ENCODE measurements at regions not wholly inside any gene's neighbourhood (a gene's known extent, or its start where the extent isn't known, plus 50 kb on each side); places are given as distances from the start of the nearest gene placed in this dataset.

GRCh38 chr7:68438016-68438415 is 1160.3 kb upstream of the AUTS2 start:
- TF ChIP-seq CEBPB (IDR thresholded peaks at IDR 0.05; ENCODE audit: low read depth, low read length) = no peak
- no peak for TF ChIP-seq SUZ12 (IDR thresholded peaks at IDR 0.05; ENCODE audit: low read length)
- no peak for TF ChIP-seq POLR2AphosphoS5 (IDR thresholded peaks at IDR 0.05; ENCODE audit: low read depth, low read length)
- no peak for TF ChIP-seq SP2 (IDR thresholded peaks at IDR 0.05; ENCODE audit: low read length)
- no peak for TF ChIP-seq GABPA (IDR thresholded peaks at IDR 0.05; ENCODE audit: borderline replicate concordance, insufficient read depth, low read length)
- no peak for TF ChIP-seq JUN (IDR thresholded peaks at IDR 0.05; ENCODE audit: low read depth, low read length)
- TF ChIP-seq CTCF (IDR thresholded peaks at IDR 0.05; ENCODE audit: control extremely low read depth in 1 of 3, insufficient read depth in 1 of 3, low read depth in 1 of 3, low read length in 3 of 3) = no peak
- no peak for TF ChIP-seq SAP30 (IDR thresholded peaks at IDR 0.05; ENCODE audit: insufficient read depth, insufficient replicate concordance, low read length)
- no peak for TF ChIP-seq NANOG (IDR thresholded peaks at IDR 0.05; ENCODE audit: insufficient read depth, low read depth, low read length, poor library complexity, severe bottlenecking)
- no peak for TF ChIP-seq POLR2A (IDR thresholded peaks at IDR 0.05; ENCODE audit: control extremely low read depth in 1 of 2, low read depth in 2 of 2, low read length in 2 of 2)
- TF ChIP-seq ZNF274 (IDR thresholded peaks at IDR 0.05; ENCODE audit: borderline replicate concordance, extremely low read depth, low read length) = no peak
- no peak for TF ChIP-seq EP300 (IDR thresholded peaks at IDR 0.05; ENCODE audit: borderline replicate concordance in 1 of 2, low read depth in 2 of 2, low read length in 2 of 2)

All from H1 (cell line).